LNCaP clone FGC (cell line): ENCODE measurements at regions not wholly inside any gene's neighbourhood (a gene's known extent, or its start where the extent isn't known, plus 50 kb on each side); places are given as distances from the start of the nearest gene placed in this dataset.
A peak's percentile ranks its signal among the peaks of the same experiment; 100 is the strongest.
"Not testable (repeated sequence)": the region's sequence is repeated elsewhere in the genome, so short reads cannot be mapped to it uniquely, and the experiment has no call there.

Experiments used
- DNase-seq: peaks from one replicate; pipeline ENCODE4 v3.0.0-alpha.2; 2011; ENCODE audit warnings: low read depth
- H3K4me3 ChIP-seq: 2 replicates; pipeline ENCODE4 v1.5.1; 2011; ENCODE audit warnings: mild to moderate bottlenecking, low read depth, low read length, control low read depth
- CTCF ChIP-seq: IDR thresholded peaks from 2 replicates; pipeline ENCODE4 v1.5.1; 2012; ENCODE audit warnings: mild to moderate bottlenecking; ENCODE audit not compliant: control insufficient read depth, insufficient read depth; ENCODE audit errors: extremely low read depth

GRCh38 chr3:177382944-177383343 is 185.7 kb upstream of the TBL1XR1 start:
- H3K4me3 ChIP-seq = no peak overlapping the region
- TF ChIP-seq CTCF = no peak
- DNase-seq = no peak

- no peak for TF ChIP-seq CTCF
- DNase-seq = no peak
- H3K4me3 ChIP-seq = no peak overlapping the region
Measured at GRCh38 chr3:177385186-177385585, 187.9 kb upstream of the TBL1XR1 start.

- no peak overlapping the region for H3K4me3 ChIP-seq
- DNase-seq = no peak
- TF ChIP-seq CTCF = no peak
Measured at GRCh38 chr3:177385831-177386301, 188.6 kb upstream of the TBL1XR1 start.

- TF ChIP-seq CTCF = no peak
- H3K4me3 ChIP-seq = no peak overlapping the region
- DNase-seq = no peak
Measured at GRCh38 chr3:177388209-177388608, 190.9 kb upstream of the TBL1XR1 start.

- not testable (repeated sequence) for DNase-seq, H3K4me3 ChIP-seq
Measured at GRCh38 chr3:177394231-177395024, 197.1 kb upstream of the TBL1XR1 start.

GRCh38 chr3:177396733-177397132 is 199.5 kb upstream of the TBL1XR1 start:
- DNase-seq = peak; percentile 93
- no peak overlapping the region for H3K4me3 ChIP-seq
- no peak for TF ChIP-seq CTCF

- no peak for TF ChIP-seq CTCF
- H3K4me3 ChIP-seq = no peak overlapping the region
- DNase-seq = peak; percentile 48
Measured at GRCh38 chr3:177401375-177401774, 204.1 kb upstream of the TBL1XR1 start.
